OCI-LY1 (cell line): ENCODE measurements at regions not wholly inside any gene's neighbourhood (a gene's known extent, or its start where the extent isn't known, plus 50 kb on each side); places are given as distances from the start of the nearest gene placed in this dataset.

ENCODE experiments used
- EZH2 ChIP-seq: fragments of 200-600 bp; sonication (generic), shearing (Covaris generic); IDR thresholded peaks from 2 replicates; pipeline ENCODE4 v1.8.0; 2017; ENCODE audit warnings: borderline replicate concordance, mixed run types, mild to moderate bottlenecking, antibody characterized with exemption, low read length, moderate library complexity, mixed read lengths
- TF ChIP-seq, protein P1 (sequence below): fragments of 200-600 bp; sonication (generic), shearing (Covaris generic); IDR thresholded peaks from 2 replicates; pipeline ENCODE4 v1.5.1; 2017; ENCODE audit warnings: mild to moderate bottlenecking, antibody characterized with exemption, low read length, moderate library complexity, mixed read lengths

DNA sequence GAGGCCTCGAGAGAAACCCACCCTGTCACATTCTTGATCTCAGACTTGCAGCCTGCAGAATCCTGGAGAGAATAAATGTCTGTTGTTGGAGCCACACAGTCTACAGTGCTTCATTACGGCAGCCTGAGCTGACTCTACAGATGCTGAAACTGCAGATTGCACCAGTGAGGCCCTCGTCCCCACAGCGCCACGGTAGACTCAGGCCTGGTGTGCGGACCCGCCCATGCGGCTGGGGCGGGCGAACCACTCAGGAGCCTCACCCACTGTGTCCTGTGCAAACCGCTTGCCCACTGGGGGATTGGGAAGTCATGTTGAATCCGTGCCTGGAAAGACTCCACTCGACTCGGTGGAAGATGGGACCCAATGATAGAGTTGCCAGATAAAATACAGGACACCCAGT lies 125.2 kb upstream of the COPS8 start:
- TF ChIP-seq, protein P1, sequence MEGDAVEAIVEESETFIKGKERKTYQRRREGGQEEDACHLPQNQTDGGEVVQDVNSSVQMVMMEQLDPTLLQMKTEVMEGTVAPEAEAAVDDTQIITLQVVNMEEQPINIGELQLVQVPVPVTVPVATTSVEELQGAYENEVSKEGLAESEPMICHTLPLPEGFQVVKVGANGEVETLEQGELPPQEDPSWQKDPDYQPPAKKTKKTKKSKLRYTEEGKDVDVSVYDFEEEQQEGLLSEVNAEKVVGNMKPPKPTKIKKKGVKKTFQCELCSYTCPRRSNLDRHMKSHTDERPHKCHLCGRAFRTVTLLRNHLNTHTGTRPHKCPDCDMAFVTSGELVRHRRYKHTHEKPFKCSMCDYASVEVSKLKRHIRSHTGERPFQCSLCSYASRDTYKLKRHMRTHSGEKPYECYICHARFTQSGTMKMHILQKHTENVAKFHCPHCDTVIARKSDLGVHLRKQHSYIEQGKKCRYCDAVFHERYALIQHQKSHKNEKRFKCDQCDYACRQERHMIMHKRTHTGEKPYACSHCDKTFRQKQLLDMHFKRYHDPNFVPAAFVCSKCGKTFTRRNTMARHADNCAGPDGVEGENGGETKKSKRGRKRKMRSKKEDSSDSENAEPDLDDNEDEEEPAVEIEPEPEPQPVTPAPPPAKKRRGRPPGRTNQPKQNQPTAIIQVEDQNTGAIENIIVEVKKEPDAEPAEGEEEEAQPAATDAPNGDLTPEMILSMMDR: no peak
- TF ChIP-seq EZH2: no peak
